HEK293T (cell line): ENCODE measurements at regions not wholly inside any gene's neighbourhood (a gene's known extent, or its start where the extent isn't known, plus 50 kb on each side); places are given as distances from the start of the nearest gene placed in this dataset.

ENCODE experiments used
- CTBP1 ChIP-seq: fragments of 450-650 bp; IDR thresholded peaks from 2 replicates; pipeline ENCODE4 v1.6.1; 2016; ENCODE audit warnings: borderline replicate concordance
- FOXA1 ChIP-seq: fragments of 450-650 bp; IDR thresholded peaks from 2 replicates; pipeline ENCODE4 v1.6.1; 2016; ENCODE audit warnings: mild to moderate bottlenecking
- SP1 ChIP-seq: fragments of 450-650 bp; IDR thresholded peaks from 2 replicates; pipeline ENCODE4 v1.6.1; 2017
- SUZ12 ChIP-seq: fragments of 450-650 bp; IDR thresholded peaks from 2 replicates; pipeline ENCODE4 v1.6.1; 2016; ENCODE audit warnings: mild to moderate bottlenecking

DNA sequence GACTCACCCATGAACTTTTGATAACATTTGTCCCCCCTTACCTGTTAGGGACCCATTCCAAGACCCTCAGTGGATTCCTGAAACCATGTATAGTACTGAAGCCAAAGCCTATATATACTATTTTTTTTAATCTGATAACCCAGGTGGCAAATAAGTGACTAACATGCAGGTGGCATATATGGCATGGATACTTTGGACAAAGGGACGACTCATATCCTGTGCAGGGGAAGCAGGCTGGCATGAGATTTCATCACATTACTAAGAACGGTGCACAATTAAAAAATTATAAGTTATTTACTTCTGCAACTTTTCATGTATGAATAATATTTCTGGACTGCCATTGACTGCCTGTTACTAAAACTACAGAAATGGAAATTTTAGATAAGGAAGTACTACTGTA is 880.1 kb upstream of the FBXO33 start:
- TF ChIP-seq CTBP1 = no peak
- TF ChIP-seq FOXA1 = no peak
- no peak for TF ChIP-seq SP1
- no peak for TF ChIP-seq SUZ12
